ENCODE measurements at regions not wholly inside any gene's neighbourhood (a gene's known extent, or its start where the extent isn't known, plus 50 kb on each side); places are given as distances from the start of the nearest gene placed in this dataset.
A peak's percentile ranks its signal among the peaks of the same experiment; 100 is the strongest.
"Not testable (repeated sequence)": the region's sequence is repeated elsewhere in the genome, so short reads cannot be mapped to it uniquely, and the experiment has no call there.

DNA sequence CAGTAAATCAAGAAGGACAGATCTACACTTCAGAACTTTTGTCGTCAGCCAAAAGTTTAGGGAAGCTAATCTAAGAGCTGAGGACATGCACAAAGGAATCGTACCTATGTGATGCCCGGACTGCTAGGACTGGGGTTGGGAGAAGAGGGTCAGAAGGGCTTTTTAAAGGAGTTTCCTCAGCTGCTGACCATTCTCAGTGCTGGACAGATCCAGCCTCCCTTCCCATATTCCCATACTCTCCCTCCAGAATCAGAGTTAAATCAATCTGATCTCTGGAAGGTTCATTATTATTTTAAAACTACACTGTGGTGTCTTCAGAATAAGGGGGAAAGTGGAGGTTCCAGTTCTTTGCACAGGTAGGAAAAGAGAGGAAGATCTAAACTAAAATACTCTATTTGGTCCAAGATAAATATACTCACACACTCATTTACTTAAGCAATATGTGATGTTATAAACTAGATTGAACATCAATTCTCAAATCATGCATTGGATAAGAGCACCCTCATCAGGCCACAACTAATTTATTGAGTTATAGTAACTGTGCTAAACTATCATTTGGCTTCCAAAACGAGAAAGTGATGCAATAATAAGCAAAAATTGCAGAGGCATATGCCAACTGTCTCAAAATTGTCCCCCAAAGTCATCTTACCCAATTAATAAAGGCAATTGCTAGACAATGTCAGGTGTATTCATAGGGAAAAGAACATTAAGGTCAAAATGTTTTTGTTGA lies 124.7 kb downstream of the HNRNPD start:
- intact Hi-C loops (cut with micrococcal nuclease): no loop called here
- no peaks in the 10 kb centered on the region for H3K4me1 Mint-ChIP-seq

DNA sequence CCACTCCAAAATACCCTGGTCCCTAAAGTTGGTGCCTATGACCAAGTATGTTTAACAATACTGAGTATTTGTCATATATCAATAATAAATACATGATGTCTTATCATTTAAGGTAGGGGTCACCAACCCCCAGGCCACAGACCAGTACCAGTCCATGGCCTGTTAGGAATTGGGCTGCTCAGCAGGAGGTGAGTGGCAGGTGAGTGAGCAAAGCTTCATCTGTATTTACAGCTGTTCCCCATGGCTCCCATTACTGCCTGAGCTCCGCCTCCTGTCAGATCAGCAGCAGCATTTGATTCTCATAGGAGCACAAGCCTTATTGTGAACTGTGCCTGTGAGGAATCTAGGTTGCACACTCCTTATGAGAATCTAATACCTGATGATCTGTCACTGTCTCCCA lies 126.2 kb downstream of the HNRNPD start:
- no peaks in the 10 kb centered on the region for H3K4me1 Mint-ChIP-seq

More for the DNA sequence above, 124.7 kb downstream of the HNRNPD start:
- no peak for DNase-seq
- no peaks in the 10 kb centered on the region for H3K27me3 ChIP-seq (ENCODE audit: insufficient read depth, low read length)
- no peaks in the 10 kb centered on the region for H3K4me1 ChIP-seq (ENCODE audit: insufficient read depth, low read length)
- no peaks in the 10 kb centered on the region for H3K36me3 ChIP-seq (ENCODE audit: insufficient read depth, low read length)
- Mint-ChIP-seq H3K9me3 (peaks cover 0 to 2% (median under 1%) of the 10 kb centered on the region in 8 donors), H3K4me3 (no peak overlapping the region), H3K27ac (no peak overlapping the region), H3K27me3 (peaks cover 0 to under 1% of the 10 kb centered on the region in 2 donors), H3K36me3 (peaks cover 0 to 4% of the 10 kb centered on the region in 2 donors)
- H3K27ac ChIP-seq (ENCODE audit: low read depth, low read length): no peak overlapping the region
- no peak overlapping the region for H3K4me3 ChIP-seq (ENCODE audit: low read length in 2 of 2)
- POLR2A ChIA-PET (ENCODE audit: partially characterized antibody): no interaction called here
- CTCF ChIA-PET (ENCODE audit: partially characterized antibody): no interaction called here
- no peaks in the 10 kb centered on the region for H3K9me3 ChIP-seq (ENCODE audit: control insufficient read depth in 1 of 2, low read length in 2 of 2)

DNA sequence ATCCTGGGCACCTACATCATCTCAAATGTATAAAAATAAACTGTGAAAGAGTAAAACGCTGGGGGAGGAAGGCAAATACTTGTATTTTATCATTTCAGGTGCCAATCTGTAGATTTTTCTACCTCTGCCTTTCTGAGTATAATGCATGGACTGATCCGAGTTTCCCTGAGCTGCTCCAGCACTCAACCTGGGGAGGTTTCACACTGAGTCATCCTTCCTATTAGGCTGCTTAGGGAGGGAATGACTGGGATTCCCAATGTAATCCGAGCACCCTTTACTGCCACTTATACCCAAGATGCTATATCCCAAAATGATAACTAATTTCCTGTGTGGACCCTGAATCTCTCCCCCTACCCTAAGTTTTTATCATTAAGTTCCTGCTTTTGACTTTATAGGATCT lies 126.6 kb downstream of the HNRNPD start:
- H3K27me3 Mint-ChIP-seq: peaks cover 0 to 2% of the 10 kb centered on the region in 2 donors
- Histone ChIP-seq H3K4me1 (ENCODE audit: insufficient read depth, low read length) (no peaks in the 10 kb centered on the region), H3K27me3 (ENCODE audit: insufficient read depth, low read length) (no peaks in the 10 kb centered on the region), H3K9me3 (ENCODE audit: control insufficient read depth in 1 of 2, low read length in 2 of 2) (no peaks in the 10 kb centered on the region), H3K36me3 (ENCODE audit: insufficient read depth, low read length) (no peaks in the 10 kb centered on the region), H3K4me3 (ENCODE audit: low read length in 2 of 2) (no peak overlapping the region), H3K27ac (ENCODE audit: low read depth, low read length) (no peak overlapping the region)
- H3K4me1 Mint-ChIP-seq: no peaks in the 10 kb centered on the region
- H3K4me3 Mint-ChIP-seq: no peak overlapping the region
- no peak overlapping the region for H3K27ac Mint-ChIP-seq
- peaks cover 0 to 2% (median under 1%) of the 10 kb centered on the region in 8 donors for H3K9me3 Mint-ChIP-seq
- no peak for DNase-seq
- ChIA-PET CTCF (ENCODE audit: partially characterized antibody) (no interaction called here), POLR2A (ENCODE audit: partially characterized antibody) (no interaction called here)
- peaks cover 0 to 4% of the 10 kb centered on the region in 2 donors for H3K36me3 Mint-ChIP-seq
- intact Hi-C loops (cut with micrococcal nuclease): no loop called here

More for the DNA sequence above, 126.2 kb downstream of the HNRNPD start:
- Mint-ChIP-seq H3K27ac (no peak overlapping the region), H3K9me3 (peaks cover 0 to 2% (median under 1%) of the 10 kb centered on the region in 8 donors), H3K27me3 (peaks cover 0 to 2% of the 10 kb centered on the region in 2 donors), H3K4me3 (no peak overlapping the region), H3K36me3 (peaks cover 0 to 4% of the 10 kb centered on the region in 2 donors)
- no peak overlapping the region for H3K4me3 ChIP-seq (ENCODE audit: low read length in 2 of 2)
- no peak for DNase-seq
- no peaks in the 10 kb centered on the region for H3K9me3 ChIP-seq (ENCODE audit: control insufficient read depth in 1 of 2, low read length in 2 of 2)
- no peaks in the 10 kb centered on the region for H3K4me1 ChIP-seq (ENCODE audit: insufficient read depth, low read length)
- ChIA-PET POLR2A (ENCODE audit: partially characterized antibody) (no interaction called here), CTCF (ENCODE audit: partially characterized antibody) (interaction anchor here (0.5 kb wide), 1 partner anchor 150 kb away, joined by 3 read pairs; no protein-coding TSS in a partner anchor)
- no peaks in the 10 kb centered on the region for H3K27me3 ChIP-seq (ENCODE audit: insufficient read depth, low read length)
- H3K27ac ChIP-seq (ENCODE audit: low read depth, low read length): no peak overlapping the region
- intact Hi-C loops (cut with micrococcal nuclease): no loop called here
- H3K36me3 ChIP-seq (ENCODE audit: insufficient read depth, low read length): no peaks in the 10 kb centered on the region

DNA sequence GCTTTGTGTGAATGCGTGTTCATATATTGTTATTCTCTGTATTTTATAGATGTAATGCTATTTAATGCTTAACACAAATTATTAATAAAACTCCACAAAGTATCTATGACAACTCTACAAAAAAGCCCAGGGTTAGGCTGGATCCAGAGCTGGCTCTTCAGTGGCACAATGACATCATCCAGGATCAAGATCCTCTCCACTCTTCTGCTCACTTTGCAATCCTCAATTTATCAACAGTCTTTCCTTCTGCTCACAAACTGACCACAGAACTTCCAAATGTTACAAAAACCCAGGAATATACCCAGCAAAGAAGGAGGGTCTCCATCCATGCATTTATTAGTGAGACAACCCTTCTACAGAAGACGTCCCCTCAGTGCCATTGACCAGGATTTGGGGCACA lies 132.3 kb downstream of the HNRNPD start:
- Mint-ChIP-seq H3K4me1 (no peaks in the 10 kb centered on the region), H3K9me3 (peaks cover 0 to 4% (median 0%) of the 10 kb centered on the region in 8 donors), H3K4me3 (no peak overlapping the region), H3K27me3 (peaks cover 3 to 5% of the 10 kb centered on the region in 2 donors), H3K27ac (no peak overlapping the region), H3K36me3 (no peaks in the 10 kb centered on the region)
- H3K27ac ChIP-seq (ENCODE audit: low read depth, low read length): no peak overlapping the region
- ChIA-PET CTCF (ENCODE audit: partially characterized antibody) (no interaction called here), POLR2A (ENCODE audit: partially characterized antibody) (no interaction called here)
- H3K4me3 ChIP-seq (ENCODE audit: low read length in 2 of 2): no peak overlapping the region
- intact Hi-C loops (cut with micrococcal nuclease): no loop called here
- H3K27me3 ChIP-seq (ENCODE audit: insufficient read depth, low read length): no peaks in the 10 kb centered on the region
- no peaks in the 10 kb centered on the region for H3K4me1 ChIP-seq (ENCODE audit: insufficient read depth, low read length)
- no peak for DNase-seq
- H3K9me3 ChIP-seq (ENCODE audit: control insufficient read depth in 1 of 2, low read length in 2 of 2): no peaks in the 10 kb centered on the region
- no peaks in the 10 kb centered on the region for H3K36me3 ChIP-seq (ENCODE audit: insufficient read depth, low read length)

DNA sequence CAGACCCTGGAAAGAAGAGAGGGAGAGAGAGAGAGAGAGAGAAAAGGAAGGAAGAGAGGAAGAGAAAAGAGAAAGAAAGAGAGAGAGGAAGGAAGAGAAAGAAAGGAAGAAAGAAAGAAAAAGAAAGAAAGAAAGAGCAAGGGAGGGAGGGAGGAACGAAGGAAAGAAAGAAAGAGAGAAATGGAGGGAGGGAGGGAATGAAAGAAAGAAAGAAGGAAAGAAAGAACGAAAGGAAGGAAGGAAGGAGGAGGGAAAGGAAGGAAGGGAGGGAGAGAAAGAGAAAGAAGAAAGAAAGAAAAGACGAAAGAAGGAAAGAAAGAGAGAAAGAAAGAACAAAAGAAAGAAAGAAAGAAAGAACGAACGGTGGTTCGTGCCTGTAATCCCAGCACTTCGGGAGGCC lies 133.4 kb downstream of the HNRNPD start:
- ChIA-PET CTCF (ENCODE audit: partially characterized antibody) (no interaction called here), POLR2A (ENCODE audit: partially characterized antibody) (no interaction called here)
- H3K9me3 ChIP-seq (ENCODE audit: control insufficient read depth in 1 of 2, low read length in 2 of 2): no peaks in the 10 kb centered on the region
- H3K27ac ChIP-seq (ENCODE audit: low read depth, low read length): no peak overlapping the region
- Mint-ChIP-seq H3K27me3 (peaks cover 4 to 8% of the 10 kb centered on the region in 2 donors), H3K36me3 (no peaks in the 10 kb centered on the region), H3K4me1 (no peaks in the 10 kb centered on the region), H3K27ac (no peak overlapping the region), H3K9me3 (peaks cover 0 to 5% (median 0%) of the 10 kb centered on the region in 8 donors), H3K4me3 (no peak overlapping the region)
- H3K4me3 ChIP-seq (ENCODE audit: low read length in 2 of 2): no peak overlapping the region
- no peak for DNase-seq
- no peaks in the 10 kb centered on the region for H3K36me3 ChIP-seq (ENCODE audit: insufficient read depth, low read length)
- intact Hi-C loops (cut with micrococcal nuclease): no loop called here
- H3K27me3 ChIP-seq (ENCODE audit: insufficient read depth, low read length): no peaks in the 10 kb centered on the region
- no peaks in the 10 kb centered on the region for H3K4me1 ChIP-seq (ENCODE audit: insufficient read depth, low read length)

- H3K4me1 Mint-ChIP-seq; DNase-seq; H3K27ac ChIP-seq (ENCODE audit: low read depth, low read length); H3K4me1 ChIP-seq (ENCODE audit: insufficient read depth, low read length); H3K9me3 Mint-ChIP-seq; H3K27me3 Mint-ChIP-seq; H3K9me3 ChIP-seq (ENCODE audit: control insufficient read depth in 1 of 2, low read length in 2 of 2); CTCF ChIA-PET (ENCODE audit: partially characterized antibody); H3K4me3 Mint-ChIP-seq; H3K27me3 ChIP-seq (ENCODE audit: insufficient read depth, low read length); H3K36me3 Mint-ChIP-seq; H3K36me3 ChIP-seq (ENCODE audit: insufficient read depth, low read length); intact Hi-C loops (cut with micrococcal nuclease); H3K4me3 ChIP-seq (ENCODE audit: low read length in 2 of 2); POLR2A ChIA-PET (ENCODE audit: partially characterized antibody): not testable (repeated sequence)
- H3K27ac Mint-ChIP-seq: peak overlapping the region in 1 of 7 donors; percentile 12
These were observed 136.6 kb downstream of the HNRNPD start for GRCh38 chr4:82237142-82237541.

- Histone ChIP-seq H3K4me3 (ENCODE audit: low read length in 2 of 2) (no peak overlapping the region), H3K36me3 (ENCODE audit: insufficient read depth, low read length) (no peaks in the 10 kb centered on the region), H3K9me3 (ENCODE audit: control insufficient read depth in 1 of 2, low read length in 2 of 2) (no peaks in the 10 kb centered on the region), H3K4me1 (ENCODE audit: insufficient read depth, low read length) (no peaks in the 10 kb centered on the region), H3K27ac (ENCODE audit: low read depth, low read length) (no peak overlapping the region), H3K27me3 (ENCODE audit: insufficient read depth, low read length) (no peaks in the 10 kb centered on the region)
- H3K9me3 Mint-ChIP-seq: peaks cover 0 to 5% (median 0%) of the 10 kb centered on the region in 8 donors
- no peak overlapping the region for H3K4me3 Mint-ChIP-seq
- no peak for DNase-seq
- no peaks in the 10 kb centered on the region for H3K36me3 Mint-ChIP-seq
- peaks cover 8 to 13% of the 10 kb centered on the region in 2 donors for H3K27me3 Mint-ChIP-seq
- POLR2A ChIA-PET (ENCODE audit: partially characterized antibody): no interaction called here
- CTCF ChIA-PET (ENCODE audit: partially characterized antibody): interaction anchor here (1.1 kb wide), 1 partner anchor 33 kb away, joined by 3 read pairs; no protein-coding TSS in a partner anchor
- no peak overlapping the region for H3K27ac Mint-ChIP-seq
- intact Hi-C loops (cut with micrococcal nuclease): no loop called here
- no peaks in the 10 kb centered on the region for H3K4me1 Mint-ChIP-seq
These were observed 138.4 kb downstream of the HNRNPD start for GRCh38 chr4:82235346-82235745.
